ENCODE measurements at regions not wholly inside any gene's neighbourhood (a gene's known extent, or its start where the extent isn't known, plus 50 kb on each side); places are given as distances from the start of the nearest gene placed in this dataset.

- TF ChIP-seq POLR2A (IDR thresholded peaks at IDR 0.05) (no peak), CTCF (IDR thresholded peaks at IDR 0.05 in 4 of 5, conservative IDR thresholded peaks at IDR 0.05 in 1 of 5) (no peak)
- ATAC-seq (no peak), DNase-seq (no peak)
- Histone ChIP-seq H3K27me3 (no peaks in the 10 kb centered on the region), H3K36me3 (no peaks in the 10 kb centered on the region), H3K4me3 (no peak overlapping the region), H3K4me1 (no peaks in the 10 kb centered on the region), H3K9me3 (no peaks in the 10 kb centered on the region), H3K27ac (no peak overlapping the region)
- intact Hi-C loops (cut with DNase I; ENCODE audit: low total_unique reads) (no loop called here), in situ Hi-C loops (cut with MboI; ENCODE audit: low sequenced_read_pairs in 4 of 4) (no loop called here)
Observed at GRCh38 chr5:93246090-93246855, 334.7 kb downstream of the NR2F1-AS1 start.

GRCh38 chr5:93245226-93245625 lies 335.8 kb downstream of the NR2F1-AS1 start:
- Histone ChIP-seq H3K36me3 (no peaks in the 10 kb centered on the region), H3K27me3 (no peaks in the 10 kb centered on the region), H3K4me3 (no peak overlapping the region), H3K27ac (no peak overlapping the region), H3K9me3 (no peaks in the 10 kb centered on the region), H3K4me1 (no peaks in the 10 kb centered on the region)
- DNase-seq (no peak), ATAC-seq (no peak)
- intact Hi-C loops (cut with DNase I; ENCODE audit: low total_unique reads) (no loop called here), in situ Hi-C loops (cut with MboI; ENCODE audit: low sequenced_read_pairs in 4 of 4) (no loop called here)
- TF ChIP-seq CTCF (IDR thresholded peaks at IDR 0.05 in 4 of 5, conservative IDR thresholded peaks at IDR 0.05 in 1 of 5), result no peak
- TF ChIP-seq POLR2A (IDR thresholded peaks at IDR 0.05), result no peak

- Histone ChIP-seq H3K9me3 (no peaks in the 10 kb centered on the region), H3K36me3 (no peaks in the 10 kb centered on the region), H3K27ac (no peak overlapping the region), H3K27me3 (no peaks in the 10 kb centered on the region), H3K4me3 (no peak overlapping the region), H3K4me1 (no peaks in the 10 kb centered on the region)
- no peak for DNase-seq
- intact Hi-C loops (cut with DNase I; ENCODE audit: low total_unique reads) (no loop called here), in situ Hi-C loops (cut with MboI; ENCODE audit: low sequenced_read_pairs in 4 of 4) (no loop called here)
- TF ChIP-seq CTCF (IDR thresholded peaks at IDR 0.05 in 4 of 5, conservative IDR thresholded peaks at IDR 0.05 in 1 of 5), result no peak
- no peak for TF ChIP-seq POLR2A (IDR thresholded peaks at IDR 0.05)
- ATAC-seq, result no peak
Observed at GRCh38 chr5:93243481-93243880, 337.5 kb downstream of the NR2F1-AS1 start.

GRCh38 chr5:93240228-93240834 lies 340.7 kb downstream of the NR2F1-AS1 start:
- Histone ChIP-seq H3K27me3 (no peaks in the 10 kb centered on the region), H3K27ac (no peak overlapping the region), H3K4me1 (no peaks in the 10 kb centered on the region), H3K4me3 (no peak overlapping the region), H3K36me3 (no peaks in the 10 kb centered on the region), H3K9me3 (no peaks in the 10 kb centered on the region)
- in situ Hi-C loops (cut with MboI; ENCODE audit: low sequenced_read_pairs in 4 of 4) (no loop called here), intact Hi-C loops (cut with DNase I; ENCODE audit: low total_unique reads) (no loop called here)
- TF ChIP-seq POLR2A (IDR thresholded peaks at IDR 0.05) (no peak), CTCF (IDR thresholded peaks at IDR 0.05 in 4 of 5, conservative IDR thresholded peaks at IDR 0.05 in 1 of 5) (no peak)
- DNase-seq (no peak), ATAC-seq (no peak)
